ENCODE measurements at regions not wholly inside any gene's neighbourhood (a gene's known extent, or its start where the extent isn't known, plus 50 kb on each side); places are given as distances from the start of the nearest gene placed in this dataset.

DNA sequence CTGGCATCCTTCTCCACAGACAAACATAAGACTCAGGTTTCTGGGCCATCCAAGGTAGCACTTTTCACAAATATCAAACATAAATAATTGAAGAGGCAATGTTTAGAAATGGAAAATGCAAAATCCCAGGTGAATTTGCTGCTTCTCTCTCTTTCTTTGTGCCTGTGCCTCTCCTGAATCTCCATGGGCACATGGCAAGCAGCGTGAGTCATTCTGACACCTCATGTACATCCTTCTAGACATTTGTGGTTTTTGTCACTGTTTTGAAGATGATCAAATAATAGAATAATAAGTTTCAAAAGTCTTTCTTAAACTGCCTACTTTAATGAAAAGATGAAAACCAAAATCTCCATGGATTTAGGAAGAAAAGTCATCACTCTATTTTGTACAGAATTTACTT is 60.3 kb upstream of the RAB11FIP2 start:
- ChIA-PET CTCF (interaction anchor here (0.7 to 1.2 kb wide), 6 partner anchors 10 to 605 kb away, joined by 3 to 5 read pairs (median 4); no protein-coding TSS in a partner anchor), POLR2A (no interaction called here)
- Histone ChIP-seq H3K4me3 (no peak overlapping the region), H3K9me3 (no peaks in the 10 kb centered on the region), H3K4me2 (no peak overlapping the region), H3K4me1 (no peaks in the 10 kb centered on the region), H3K27ac (no peak overlapping the region)
- FAIRE-seq (no peak), ATAC-seq (no peak), DNase-seq (ENCODE audit: low read depth in 1 of 2, low spot score in 1 of 2) (no peak)
- no peak for TF ChIP-seq CHD4 (IDR thresholded peaks at IDR 0.05; ENCODE audit: borderline replicate concordance)
- TF ChIP-seq TP53 (CRISPR knock-in tag; IDR thresholded peaks at IDR 0.05), result no peak
- TF ChIP-seq, protein P1, sequence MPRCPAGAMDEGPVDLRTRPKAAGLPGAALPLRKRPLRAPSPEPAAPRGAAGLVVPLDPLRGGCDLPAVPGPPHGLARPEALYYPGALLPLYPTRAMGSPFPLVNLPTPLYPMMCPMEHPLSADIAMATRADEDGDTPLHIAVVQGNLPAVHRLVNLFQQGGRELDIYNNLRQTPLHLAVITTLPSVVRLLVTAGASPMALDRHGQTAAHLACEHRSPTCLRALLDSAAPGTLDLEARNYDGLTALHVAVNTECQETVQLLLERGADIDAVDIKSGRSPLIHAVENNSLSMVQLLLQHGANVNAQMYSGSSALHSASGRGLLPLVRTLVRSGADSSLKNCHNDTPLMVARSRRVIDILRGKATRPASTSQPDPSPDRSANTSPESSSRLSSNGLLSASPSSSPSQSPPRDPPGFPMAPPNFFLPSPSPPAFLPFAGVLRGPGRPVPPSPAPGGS (IDR thresholded peaks at IDR 0.05), result no peak
- TF ChIP-seq MYC (IDR thresholded peaks at IDR 0.05; ENCODE audit: borderline replicate concordance, low read length), result no peak
- 69% methylated on average over 1 of the region's 1 CpG for WGBS (ENCODE audit: missing lambda C conversion rate)

DNA sequence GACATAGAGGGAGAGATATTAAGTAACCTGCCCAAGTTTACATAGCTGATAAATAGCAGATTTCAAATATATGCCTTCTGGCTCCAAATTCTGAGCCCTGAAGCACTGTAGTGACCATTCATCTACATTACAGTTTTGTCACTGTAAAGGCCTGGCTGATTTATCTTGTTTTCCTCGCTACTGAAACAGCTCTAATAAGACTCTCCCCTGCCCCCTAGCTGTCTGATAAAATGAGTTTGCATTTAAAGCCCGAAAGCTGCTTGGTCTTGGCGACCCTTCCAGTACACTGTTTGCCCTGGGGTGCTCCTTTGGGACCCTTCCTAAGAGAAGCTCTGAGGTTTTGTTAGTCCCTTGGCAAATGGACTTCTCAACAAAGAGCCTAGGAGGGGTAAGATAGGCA is 59.7 kb upstream of the RAB11FIP2 start:
- ChIA-PET POLR2A (no interaction called here), CTCF (interaction anchor here (0.7 to 1.2 kb wide), 7 partner anchors 11 to 604 kb away, joined by 3 to 5 read pairs (median 3); no protein-coding TSS in a partner anchor)
- TF ChIP-seq EP300 (IDR thresholded peaks at IDR 0.05) (no peak), TFCP2L1 (CRISPR knock-in tag; IDR thresholded peaks at IDR 0.05) (no peak), SMC3 (IDR thresholded peaks at IDR 0.05) (peak; percentile 38; the same call in 2 of the 3 replicates), RAD21 (conservative IDR thresholded peaks at IDR 0.05 in 1 of 2, IDR thresholded peaks at IDR 0.05 in 1 of 2) (peak; percentile 44 to 46; a peak in 4 of 5 replicates)
- TF ChIP-seq, protein P2, sequence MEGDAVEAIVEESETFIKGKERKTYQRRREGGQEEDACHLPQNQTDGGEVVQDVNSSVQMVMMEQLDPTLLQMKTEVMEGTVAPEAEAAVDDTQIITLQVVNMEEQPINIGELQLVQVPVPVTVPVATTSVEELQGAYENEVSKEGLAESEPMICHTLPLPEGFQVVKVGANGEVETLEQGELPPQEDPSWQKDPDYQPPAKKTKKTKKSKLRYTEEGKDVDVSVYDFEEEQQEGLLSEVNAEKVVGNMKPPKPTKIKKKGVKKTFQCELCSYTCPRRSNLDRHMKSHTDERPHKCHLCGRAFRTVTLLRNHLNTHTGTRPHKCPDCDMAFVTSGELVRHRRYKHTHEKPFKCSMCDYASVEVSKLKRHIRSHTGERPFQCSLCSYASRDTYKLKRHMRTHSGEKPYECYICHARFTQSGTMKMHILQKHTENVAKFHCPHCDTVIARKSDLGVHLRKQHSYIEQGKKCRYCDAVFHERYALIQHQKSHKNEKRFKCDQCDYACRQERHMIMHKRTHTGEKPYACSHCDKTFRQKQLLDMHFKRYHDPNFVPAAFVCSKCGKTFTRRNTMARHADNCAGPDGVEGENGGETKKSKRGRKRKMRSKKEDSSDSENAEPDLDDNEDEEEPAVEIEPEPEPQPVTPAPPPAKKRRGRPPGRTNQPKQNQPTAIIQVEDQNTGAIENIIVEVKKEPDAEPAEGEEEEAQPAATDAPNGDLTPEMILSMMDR (IDR thresholded peaks at IDR 0.05), result peak; percentile 43
- Histone ChIP-seq H3K4me3 (no peak overlapping the region), H3K9me3 (no peaks in the 10 kb centered on the region), H3K27ac (no peak overlapping the region), H3K4me1 (no peaks in the 10 kb centered on the region), H3K4me2 (no peak overlapping the region)
- DNase-seq (ENCODE audit: low read depth in 1 of 2, low spot score in 1 of 2) (peak in 1 of 2 experiments; percentile 28), ATAC-seq (peak; percentile 68 to 75; a peak in 4 of 6 replicates), FAIRE-seq (no peak)
- 2% methylated on average over 3 of the region's 3 CpGs for WGBS (ENCODE audit: missing lambda C conversion rate)

DNA sequence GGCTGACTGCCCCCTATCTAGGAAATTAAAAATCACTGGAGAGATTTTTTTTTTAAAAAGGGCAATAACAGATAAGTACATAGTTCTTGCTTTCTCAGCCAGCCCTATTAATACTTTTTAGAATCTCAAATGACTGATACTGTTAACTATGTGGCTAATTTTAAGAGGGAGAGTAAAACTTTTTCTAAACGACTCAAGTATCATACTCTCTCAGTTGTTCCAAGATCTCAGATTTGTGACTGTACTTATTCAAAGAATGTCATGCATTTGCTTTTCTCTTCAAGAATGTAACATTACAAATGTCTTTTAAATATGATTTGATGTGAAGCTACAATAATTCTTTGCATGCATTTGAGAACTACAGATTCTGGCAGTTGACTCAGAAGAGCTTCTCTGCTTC is 55.4 kb upstream of the RAB11FIP2 start:
- no peak overlapping the region for H3K4me2 ChIP-seq
- ChIA-PET CTCF (no interaction called here), POLR2A (no interaction called here)
- no peak overlapping the region for H3K4me3 ChIP-seq
- FAIRE-seq (no peak), DNase-seq (ENCODE audit: low read depth in 1 of 2, low spot score in 1 of 2) (no peak), ATAC-seq (no peak)
- WGBS (ENCODE audit: missing lambda C conversion rate), result 49% methylated on average over 1 of the region's 1 CpG
- TF ChIP-seq KDM5A (IDR thresholded peaks at IDR 0.05) (no peak), POLR2A (IDR thresholded peaks at IDR 0.05; ENCODE audit: low read length) (no peak), RNF2 (IDR thresholded peaks at IDR 0.05; ENCODE audit: borderline replicate concordance, low read depth) (no peak), MAZ (IDR thresholded peaks at IDR 0.05; ENCODE audit: borderline replicate concordance, low read depth, low read length) (no peak), PBX3 (IDR thresholded peaks at IDR 0.05) (no peak), USF2 (IDR thresholded peaks at IDR 0.05) (no peak), RFX5 (IDR thresholded peaks at IDR 0.05) (no peak), JUNB (IDR thresholded peaks at IDR 0.05) (no peak), MAFK (IDR thresholded peaks at IDR 0.05; ENCODE audit: partially characterized antibody) (no peak), CEBPB (IDR thresholded peaks at IDR 0.05) (no peak), PHF8 (IDR thresholded peaks at IDR 0.05; ENCODE audit: borderline replicate concordance, low read depth) (no peak), E2F6 (IDR thresholded peaks at IDR 0.05; ENCODE audit: borderline replicate concordance, low read depth) (no peak), FOSL2 (IDR thresholded peaks at IDR 0.05) (no peak), FOSL2 (CRISPR knock-in tag; IDR thresholded peaks at IDR 0.05) (no peak), ESRRA (IDR thresholded peaks at IDR 0.05; ENCODE audit: borderline replicate concordance, low read length) (no peak), ZNF302 (CRISPR knock-in tag; IDR thresholded peaks at IDR 0.05) (no peak), CHD4 (IDR thresholded peaks at IDR 0.05; ENCODE audit: borderline replicate concordance) (no peak), GATA3 (IDR thresholded peaks at IDR 0.05; ENCODE audit: borderline replicate concordance) (no peak)
- TF ChIP-seq, protein P3, sequence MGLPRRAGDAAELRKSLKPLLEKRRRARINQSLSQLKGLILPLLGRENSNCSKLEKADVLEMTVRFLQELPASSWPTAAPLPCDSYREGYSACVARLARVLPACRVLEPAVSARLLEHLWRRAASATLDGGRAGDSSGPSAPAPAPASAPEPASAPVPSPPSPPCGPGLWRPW (IDR thresholded peaks at IDR 0.05), result no peak
- TF ChIP-seq, protein P1 (IDR thresholded peaks at IDR 0.05), result no peak
- TF ChIP-seq, protein P4, sequence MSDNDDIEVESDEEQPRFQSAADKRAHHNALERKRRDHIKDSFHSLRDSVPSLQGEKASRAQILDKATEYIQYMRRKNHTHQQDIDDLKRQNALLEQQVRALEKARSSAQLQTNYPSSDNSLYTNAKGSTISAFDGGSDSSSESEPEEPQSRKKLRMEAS (IDR thresholded peaks at IDR 0.05), result no peak
- no peaks in the 10 kb centered on the region for H3K4me1 ChIP-seq
- H3K9me3 ChIP-seq, result no peaks in the 10 kb centered on the region
- no peak overlapping the region for H3K27ac ChIP-seq
